Tibial artery (tissue), 4 donors: ENCODE measurements at regions not wholly inside any gene's neighbourhood (a gene's known extent, or its start where the extent isn't known, plus 50 kb on each side); places are given as distances from the start of the nearest gene placed in this dataset.

Source experiments
- DNase-seq, 2 donors: peaks; one replicate each; pipeline ENCODE4 v3.0.0-alpha.2; 2019
- H3K27ac ChIP-seq, 2 donors: fragments of 200-600 bp; sonication (generic) in 1 of 2; 1 replicate in 1 of 2; 2 replicates in 1 of 2; pipeline ENCODE4 v1.5.1; 2018 to 2019; ENCODE audit warnings: mild to moderate bottlenecking in 1 of 2
- H3K27me3 ChIP-seq, 2 donors: fragments of 200-600 bp; sonication (generic) in 1 of 2; one replicate each; pipeline versions ENCODE4 v1.5.1 to v1.6.0; 2016 to 2019
- H3K36me3 ChIP-seq, 3 donors: fragments of 200-600 bp; sonication (generic) in 2 of 3; one replicate each; pipeline ENCODE4 v1.5.1; 2016 to 2019; ENCODE audit warnings: mild to moderate bottlenecking in 2 of 3
- H3K4me1 ChIP-seq, 4 donors: fragments of 200-600 bp; sonication (generic) in 2 of 4; 1 replicate in 3 of 4; 2 replicates in 1 of 4; pipeline ENCODE4 v1.5.1; 2016 to 2019
- H3K4me3 ChIP-seq, 2 donors: fragments of 200-600 bp; sonication (generic) in 1 of 2; 1 replicate in 1 of 2; 2 replicates in 1 of 2; pipeline ENCODE4 v1.5.1; 2018 to 2019; ENCODE audit warnings: mild to moderate bottlenecking in 2 of 2
- H3K9me3 ChIP-seq, 3 donors: fragments of 200-600 bp; sonication (generic) in 1 of 3; one replicate each; pipeline ENCODE4 v1.5.1; 2016 to 2019
- CTCF ChIP-seq, 2 experiments: fragments of 200-600 bp in 1 of 2; fragments of 450-650 bp in 1 of 2; IDR thresholded peaks; one replicate each; pipeline ENCODE4 v1.5.1; 2017 to 2019; ENCODE audit warnings: antibody characterized with exemption in 2 of 2, mild to moderate bottlenecking in 1 of 2, moderate library complexity in 1 of 2
- intact Hi-C: fragments of 100-400 bp; cut with DNase I; formaldehyde crosslinking; loops from one replicate; pipeline ENCODE4 v1.15.0; 2023; ENCODE audit warnings: low total_unique reads

GRCh38 chr9:88596376-88596775, 61.4 kb downstream of the NXNL2 start:
- H3K36me3 ChIP-seq, result no peaks in the 10 kb centered on the region
- intact Hi-C loops, result loop anchor here (5.0 to 10.0 kb wide), 2 partner anchors 58 to 136 kb away; no protein-coding TSS in a partner anchor
- no peak for TF ChIP-seq CTCF (IDR thresholded peaks at IDR 0.05)
- H3K27me3 ChIP-seq, result no peaks in the 10 kb centered on the region
- peaks cover 0 to 8% (median 0%) of the 10 kb centered on the region in 4 donors for H3K4me1 ChIP-seq
- DNase-seq, result no peak
- no peak overlapping the region for H3K27ac ChIP-seq
- H3K4me3 ChIP-seq, result no peak overlapping the region
- H3K9me3 ChIP-seq, result no peaks in the 10 kb centered on the region

GRCh38 chr9:88604836-88605511, 70.0 kb downstream of the NXNL2 start:
- no peak for TF ChIP-seq CTCF (IDR thresholded peaks at IDR 0.05)
- Histone ChIP-seq H3K4me3 (no peak overlapping the region), H3K9me3 (no peaks in the 10 kb centered on the region), H3K36me3 (no peaks in the 10 kb centered on the region), H3K27me3 (no peaks in the 10 kb centered on the region), H3K27ac (peak overlapping the region; percentile 82 to 87), H3K4me1 (peaks cover 0 to 34% (median 18%) of the 10 kb centered on the region in 4 donors)
- DNase-seq, result peak in 1 of 2 donors; percentile 66
- intact Hi-C loops, result no loop called here

- no peaks in the 10 kb centered on the region for H3K27me3 ChIP-seq
- H3K9me3 ChIP-seq, result no peaks in the 10 kb centered on the region
- no peak for DNase-seq
- H3K4me1 ChIP-seq, result peaks cover 0 to 34% (median 18%) of the 10 kb centered on the region in 4 donors
- H3K27ac ChIP-seq, result peak overlapping the region; percentile 82 to 87
- no peak for TF ChIP-seq CTCF (IDR thresholded peaks at IDR 0.05)
- H3K36me3 ChIP-seq, result no peaks in the 10 kb centered on the region
- intact Hi-C loops, result no loop called here
- H3K4me3 ChIP-seq, result no peak overlapping the region
Observed at GRCh38 chr9:88605512-88606362, 70.8 kb downstream of the NXNL2 start.

GRCh38 chr9:88614359-88614758, 79.4 kb downstream of the NXNL2 start:
- DNase-seq, result no peak
- H3K4me1 ChIP-seq, result no peaks in the 10 kb centered on the region
- H3K27me3 ChIP-seq, result no peaks in the 10 kb centered on the region
- no peak overlapping the region for H3K4me3 ChIP-seq
- peaks cover 0 to 11% (median 0%) of the 10 kb centered on the region in 3 donors for H3K36me3 ChIP-seq
- H3K9me3 ChIP-seq, result peaks cover 0 to 26% (median 0%) of the 10 kb centered on the region in 3 donors
- no peak overlapping the region for H3K27ac ChIP-seq
- intact Hi-C loops, result no loop called here
- TF ChIP-seq CTCF (IDR thresholded peaks at IDR 0.05), result no peak

- no peak overlapping the region for H3K27ac ChIP-seq
- no peaks in the 10 kb centered on the region for H3K27me3 ChIP-seq
- H3K9me3 ChIP-seq, result no peaks in the 10 kb centered on the region
- no peak for DNase-seq
- no peak for TF ChIP-seq CTCF (IDR thresholded peaks at IDR 0.05)
- no peak overlapping the region for H3K4me3 ChIP-seq
- H3K36me3 ChIP-seq, result no peaks in the 10 kb centered on the region
- H3K4me1 ChIP-seq, result peaks cover 0 to 17% (median 3%) of the 10 kb centered on the region in 4 donors
- intact Hi-C loops, result no loop called here
Observed at GRCh38 chr9:88623698-88624097, 88.7 kb downstream of the NXNL2 start.
